GM10266 (cell line): ENCODE measurements at regions not wholly inside any gene's neighbourhood (a gene's known extent, or its start where the extent isn't known, plus 50 kb on each side); places are given as distances from the start of the nearest gene placed in this dataset.

Source experiments
- DNase-seq: peaks from one replicate; pipeline ENCODE4 v3.0.0; 2012; ENCODE audit errors: extremely low spot score
- CTCF ChIP-seq: IDR thresholded peaks from 2 replicates; pipeline ENCODE4 v1.5.1; 2012; ENCODE audit warnings: mild to moderate bottlenecking, low read depth; ENCODE audit not compliant: control insufficient read depth, insufficient read depth; ENCODE audit errors: missing control alignments

- no peak for TF ChIP-seq CTCF
- DNase-seq, result no peak
Observed at GRCh38 chr10:57917019-57917418, 350.7 kb downstream of the IPMK start.

- no peak for TF ChIP-seq CTCF
- DNase-seq, result no peak
Observed at GRCh38 chr10:57905861-57906260, 361.8 kb downstream of the IPMK start.

- no peak for DNase-seq
- no peak for TF ChIP-seq CTCF
Observed at GRCh38 chr10:57905010-57905409, 362.7 kb downstream of the IPMK start.

- TF ChIP-seq CTCF, result no peak
Observed at GRCh38 chr10:57898231-57898630, 369.5 kb downstream of the IPMK start.

GRCh38 chr10:57897611-57898010 lies 370.1 kb downstream of the IPMK start:
- no peak for DNase-seq
- no peak for TF ChIP-seq CTCF

More at GRCh38 chr10:57898231-57898630, 369.5 kb downstream of the IPMK start:
- DNase-seq, result no peak

GRCh38 chr10:57894361-57894760 lies 373.3 kb downstream of the IPMK start:
- no peak for TF ChIP-seq CTCF
- DNase-seq, result no peak

GRCh38 chr10:57891201-57892006 lies 376.3 kb downstream of the IPMK start:
- no peak for DNase-seq
- no peak for TF ChIP-seq CTCF
